SIG-M5 treated with dmso at 0.1 percent for 504 hours (cell line): ENCODE measurements at regions not wholly inside any gene's neighbourhood (a gene's known extent, or its start where the extent isn't known, plus 50 kb on each side); places are given as distances from the start of the nearest gene placed in this dataset.
A peak's percentile ranks its signal among the peaks of the same experiment; 100 is the strongest.

ENCODE experiments used
- DNase-seq: peaks from one replicate; lab custom pipeline; 2025; ENCODE audit not compliant: unreplicated experiment; lab: John Stamatoyannopoulos, UW

DNA sequence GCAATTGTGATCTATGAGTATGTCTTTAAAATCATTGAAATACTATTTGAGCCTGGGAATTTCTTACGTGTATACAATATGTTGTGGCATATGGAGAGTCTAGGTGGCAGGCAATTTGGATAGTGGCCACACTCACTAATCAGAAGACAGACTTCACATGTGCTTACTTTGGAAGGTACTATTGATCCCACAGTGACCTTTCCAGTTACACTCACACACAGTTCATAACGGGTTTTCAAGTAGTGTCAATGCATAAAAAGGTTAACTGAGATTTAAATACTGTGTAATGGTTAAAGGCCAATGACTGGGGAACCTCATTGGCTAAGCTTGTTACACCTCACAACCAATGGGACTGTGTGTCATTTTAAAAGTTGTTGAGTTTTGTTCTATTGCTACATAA, 783.2 kb downstream of the RPA4 start:
- no peak for DNase-seq

- no peak for DNase-seq
Observed at GRCh38 chrX:97668126-97668525, 784.4 kb downstream of the RPA4 start.

DNA sequence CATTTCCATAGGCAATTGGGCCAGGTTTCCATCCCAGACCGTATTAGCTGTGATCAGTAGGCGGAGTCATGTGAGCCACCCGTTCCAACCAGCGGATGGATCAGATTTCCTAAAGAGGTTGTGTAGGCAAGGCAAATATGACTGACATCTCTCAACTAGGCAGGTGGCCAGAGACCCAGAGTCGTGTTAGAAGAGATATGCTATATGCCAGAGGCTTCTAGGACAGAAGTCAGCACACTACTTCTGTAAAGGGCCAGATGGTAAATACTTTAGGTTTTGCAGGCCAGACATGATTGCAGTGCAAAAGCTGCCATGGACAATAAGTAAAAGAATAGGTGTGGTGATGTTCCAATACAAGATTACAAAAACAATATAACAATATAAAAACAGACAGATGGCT, 788.4 kb downstream of the RPA4 start:
- no peak for DNase-seq

DNA sequence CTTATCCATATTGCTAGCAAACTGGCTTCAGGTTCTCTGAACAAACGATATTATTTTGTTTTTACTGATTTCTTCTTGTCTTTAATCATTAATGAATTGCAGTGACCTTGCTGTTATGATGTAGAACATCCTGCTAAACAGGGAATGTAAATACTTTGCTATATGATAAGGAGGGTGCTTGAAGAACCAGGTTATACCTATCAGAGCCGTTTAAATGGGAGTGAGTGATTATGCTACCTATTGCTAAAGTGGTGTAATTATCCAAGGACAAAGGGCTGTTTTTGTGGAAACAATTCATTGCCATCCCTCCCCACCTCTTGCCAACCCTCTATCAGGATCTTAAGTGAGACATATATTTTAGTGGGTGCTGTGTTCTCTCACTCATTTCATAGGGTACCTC, 788.9 kb downstream of the RPA4 start:
- no peak for DNase-seq

DNA sequence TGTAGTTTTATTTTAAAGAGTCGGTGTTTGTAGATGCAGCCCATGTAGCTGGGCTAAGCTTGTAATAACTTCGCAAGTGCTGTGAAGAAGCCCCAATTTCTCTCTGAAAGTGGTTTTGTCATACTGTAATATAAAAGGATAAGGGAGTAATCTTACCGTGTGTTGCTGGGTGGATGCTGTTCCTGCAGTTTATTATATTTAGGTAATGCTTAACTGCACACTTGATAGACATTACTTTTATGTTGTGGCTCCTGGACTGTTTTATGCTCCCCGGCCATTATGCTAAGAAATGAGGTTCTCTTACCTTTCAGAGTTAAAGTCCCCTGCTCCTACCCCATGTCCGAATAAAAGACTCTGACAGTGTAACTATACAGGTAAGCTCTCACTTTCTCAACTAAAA, 789.4 kb downstream of the RPA4 start:
- DNase-seq: no peak

- DNase-seq: no peak
Observed at GRCh38 chrX:97682991-97683840, 799.5 kb downstream of the RPA4 start.

GRCh38 chrX:97685753-97686152, 802.0 kb downstream of the RPA4 start:
- peak; percentile 0 for DNase-seq

GRCh38 chrX:97691901-97692455, 808.3 kb downstream of the RPA4 start:
- DNase-seq: no peak

DNA sequence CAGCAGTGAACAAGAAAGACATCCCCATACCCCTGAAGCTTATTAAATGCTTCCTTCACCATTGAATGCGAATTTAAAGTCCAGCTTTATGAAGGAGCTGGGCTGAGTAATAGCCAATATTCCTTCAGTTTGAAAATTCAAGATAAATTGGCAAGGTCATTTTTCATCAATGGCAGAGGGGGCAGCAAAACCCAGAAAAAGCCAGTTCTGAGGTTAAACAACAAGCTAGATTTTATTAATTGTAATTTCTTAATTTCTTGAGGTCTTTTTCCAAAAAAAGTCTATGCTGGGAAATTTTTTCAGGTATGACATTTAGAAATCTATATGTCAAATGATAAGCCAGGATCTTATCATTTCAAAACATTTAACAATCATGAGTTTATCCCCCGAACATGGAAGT, 808.9 kb downstream of the RPA4 start:
- DNase-seq: no peak

GRCh38 chrX:97700547-97700946, 816.8 kb downstream of the RPA4 start:
- DNase-seq: no peak

DNA sequence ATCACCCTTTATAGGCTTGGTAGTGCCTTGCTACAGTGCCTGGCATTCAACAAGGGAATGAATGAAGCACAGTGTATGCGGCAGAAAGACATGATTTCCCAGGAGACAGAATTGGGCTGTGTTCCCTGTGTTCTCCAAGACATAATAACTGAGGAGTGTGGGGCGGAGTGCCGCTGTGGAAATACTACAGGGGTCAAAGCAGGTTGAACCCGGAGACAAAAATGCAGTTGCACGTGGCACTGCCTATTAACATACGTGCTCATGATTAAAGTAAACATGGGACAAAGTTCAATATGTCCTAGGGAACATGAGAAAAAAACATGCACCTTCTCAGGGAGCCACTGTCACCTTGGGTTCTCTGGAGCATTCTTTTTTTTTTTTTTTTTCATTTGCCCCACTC, 820.8 kb downstream of the RPA4 start:
- no peak for DNase-seq

DNA sequence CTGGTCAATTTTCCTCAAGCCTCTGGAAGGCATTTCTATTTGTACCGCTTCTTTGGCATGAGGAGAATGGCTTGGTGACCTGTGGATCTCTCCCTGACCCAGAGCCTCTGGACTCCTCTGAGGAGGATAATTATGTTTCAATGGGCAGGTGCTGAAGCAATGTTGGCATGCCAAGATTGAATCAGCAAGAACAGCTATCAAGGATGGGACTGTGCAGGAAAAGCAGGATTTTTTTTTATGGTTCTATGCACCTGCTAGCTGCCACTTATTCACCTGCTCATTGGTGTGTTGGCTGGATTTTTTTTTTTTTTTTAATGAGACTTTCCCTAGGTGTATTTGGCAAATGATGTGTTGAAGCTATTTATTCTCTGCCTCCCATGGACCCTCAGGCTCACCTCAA, 821.2 kb downstream of the RPA4 start:
- DNase-seq: no peak

GRCh38 chrX:97705936-97706335, 822.2 kb downstream of the RPA4 start:
- no peak for DNase-seq

- DNase-seq: no peak
Observed at GRCh38 chrX:97714072-97714471, 830.4 kb downstream of the RPA4 start.

GRCh38 chrX:97728215-97728614, 844.5 kb downstream of the RPA4 start:
- DNase-seq: no peak

GRCh38 chrX:97740044-97740443, 856.3 kb downstream of the RPA4 start:
- DNase-seq: no peak

GRCh38 chrX:97740886-97741285, 857.2 kb downstream of the RPA4 start:
- no peak for DNase-seq

- no peak for DNase-seq
Observed at GRCh38 chrX:97743014-97743413, 859.3 kb downstream of the RPA4 start.

GRCh38 chrX:97747346-97747745, 863.6 kb downstream of the RPA4 start:
- DNase-seq: no peak

DNA sequence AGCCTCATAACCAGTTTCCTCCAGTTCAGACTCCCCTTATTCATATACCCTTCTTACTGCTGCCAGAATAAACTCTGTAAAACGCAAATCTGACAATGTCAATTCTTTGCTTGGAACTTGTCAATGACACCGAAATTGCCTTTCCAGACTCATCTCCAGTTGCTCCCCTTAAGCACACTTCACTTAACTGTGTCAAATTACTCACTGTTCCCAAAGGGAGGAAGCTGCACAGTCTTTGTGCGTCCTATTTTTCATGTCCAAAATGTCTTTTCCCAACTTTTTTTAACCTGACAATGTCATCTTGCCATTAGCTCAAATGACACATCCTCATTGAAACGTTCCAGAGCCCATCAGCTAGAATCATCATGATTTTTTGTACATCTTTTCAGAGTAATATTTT, 867.3 kb downstream of the RPA4 start:
- no peak for DNase-seq

DNA sequence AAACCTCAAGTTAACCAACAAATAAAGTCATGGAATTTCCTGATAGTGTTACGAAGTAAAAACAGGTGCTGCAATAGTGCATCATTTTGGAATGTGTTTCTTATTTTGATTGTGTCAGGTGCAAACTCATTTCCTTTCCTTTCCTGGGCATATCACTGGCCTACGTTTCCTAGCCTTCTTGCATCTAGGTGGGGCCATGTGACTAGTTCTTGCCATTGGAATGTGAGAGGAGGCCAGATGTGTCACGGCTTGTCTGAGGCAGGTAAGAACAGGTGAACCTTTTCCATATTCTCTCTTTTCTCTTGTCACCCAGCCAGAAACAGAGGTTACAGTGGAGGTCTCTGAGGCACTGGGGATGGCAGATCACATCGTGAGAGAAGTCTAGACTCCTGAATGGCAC, 868.0 kb downstream of the RPA4 start:
- no peak for DNase-seq

DNA sequence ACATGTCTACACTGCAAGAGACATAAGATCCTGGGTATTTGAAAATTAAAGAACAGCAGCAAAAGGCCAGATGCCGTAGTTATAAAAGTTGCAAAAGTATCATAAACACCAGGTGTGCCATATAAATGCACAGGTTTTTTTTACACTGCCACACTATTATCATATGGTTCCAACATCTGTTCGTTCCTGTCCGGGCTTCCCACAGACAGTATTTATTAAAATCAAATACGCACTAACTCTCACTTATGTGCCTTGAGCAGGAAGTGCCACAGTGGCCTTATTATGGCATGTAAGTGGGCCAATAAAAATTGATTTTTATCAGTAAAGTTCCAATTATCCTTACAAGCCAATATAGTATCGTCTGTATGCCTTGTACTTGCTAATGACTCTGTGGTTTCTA, 873.2 kb downstream of the RPA4 start:
- no peak for DNase-seq

DNA sequence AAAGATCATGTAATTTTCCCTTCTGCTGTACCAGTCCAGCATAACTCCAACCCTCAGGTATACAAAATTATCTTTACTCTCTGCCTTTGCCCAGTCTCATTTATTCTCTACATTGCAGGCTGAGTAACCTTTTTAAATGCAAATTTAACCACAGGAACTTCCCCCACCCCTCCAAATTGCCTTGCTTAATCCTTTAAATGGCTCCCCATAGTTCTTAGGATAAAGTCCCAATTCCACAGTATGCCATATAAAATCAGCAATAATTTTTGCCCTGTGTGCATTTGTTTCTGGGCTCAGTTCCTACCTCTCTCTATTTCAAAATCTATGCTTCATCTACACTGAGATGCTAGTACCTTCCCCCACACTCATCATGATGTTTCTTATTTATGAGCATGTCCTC, 879.7 kb downstream of the RPA4 start:
- no peak for DNase-seq
